MM.1S (cell line): ENCODE measurements at regions not wholly inside any gene's neighbourhood (a gene's known extent, or its start where the extent isn't known, plus 50 kb on each side); places are given as distances from the start of the nearest gene placed in this dataset.

Source experiments
- DNase-seq: peaks from one replicate; pipeline ENCODE4 v3.0.0-alpha.2; 2015
- H2AFZ ChIP-seq: fragments of 300-600 bp; sonication (generic); 2 replicates; pipeline ENCODE4 v1.6.0; 2016; ENCODE audit warnings: antibody characterized with exemption, low read length
- H3F3A ChIP-seq: fragments of 300-600 bp; sonication (generic); 2 replicates; pipeline ENCODE4 v1.6.1; 2016; ENCODE audit warnings: mild to moderate bottlenecking, antibody characterized with exemption, low read length, moderate library complexity, mixed read lengths; ENCODE audit not compliant: insufficient read depth
- H3K27ac ChIP-seq: fragments of 300-600 bp; sonication (generic); 2 replicates; pipeline ENCODE4 v1.5.1; 2016; ENCODE audit warnings: mild to moderate bottlenecking, low read length
- H3K27me3 ChIP-seq: fragments of 300-600 bp; sonication (generic); replicated peaks from 2 replicates; pipeline ENCODE4 v1.6.0; 2016; ENCODE audit warnings: low read length; ENCODE audit not compliant: insufficient read depth
- H3K36me3 ChIP-seq: fragments of 300-600 bp; sonication (generic); replicated peaks from 2 replicates; pipeline ENCODE4 v1.6.1; 2016; ENCODE audit warnings: mild to moderate bottlenecking, low read length, mixed read lengths; ENCODE audit not compliant: insufficient read depth
- H3K4me1 ChIP-seq: fragments of 300-600 bp; sonication (generic); 2 replicates; pipeline ENCODE4 v1.6.1; 2016; ENCODE audit warnings: low read length, mixed read lengths
- H3K4me2 ChIP-seq: fragments of 300-600 bp; sonication (generic); 2 replicates; pipeline ENCODE4 v1.6.0; 2016; ENCODE audit warnings: low read depth, low read length
- H3K4me3 ChIP-seq: fragments of 300-600 bp; sonication (generic); 2 replicates; pipeline ENCODE4 v1.5.1; 2016; ENCODE audit warnings: low read length, mixed read lengths
- H3K79me2 ChIP-seq: fragments of 300-600 bp; sonication (generic); 2 replicates; pipeline ENCODE4 v1.6.1; 2016; ENCODE audit warnings: mixed run types, low read length, mixed read lengths
- H3K9ac ChIP-seq: fragments of 300-600 bp; sonication (generic); 2 replicates; pipeline ENCODE4 v1.6.1; 2016; ENCODE audit warnings: low read length, mixed read lengths
- H3K9me2 ChIP-seq: fragments of 300-600 bp; sonication (generic); replicated peaks from 2 replicates; pipeline ENCODE4 v1.6.1; 2016; ENCODE audit warnings: mild to moderate bottlenecking, low read length, mixed read lengths; ENCODE audit not compliant: insufficient read depth
- H3K9me3 ChIP-seq: fragments of 300-600 bp; sonication (generic); replicated peaks from 2 replicates; pipeline ENCODE4 v1.6.1; 2016; ENCODE audit warnings: mild to moderate bottlenecking, low read length, mixed read lengths; ENCODE audit not compliant: insufficient read depth
- H4K20me1 ChIP-seq: fragments of 300-600 bp; sonication (generic); 2 replicates; pipeline ENCODE4 v1.6.1; 2016; ENCODE audit warnings: mild to moderate bottlenecking, low read length, moderate library complexity, mixed read lengths; ENCODE audit not compliant: insufficient read depth
- CTCF ChIP-seq: fragments of 300-600 bp; sonication (generic); IDR thresholded peaks from 2 replicates; pipeline ENCODE4 v1.5.1; 2016; ENCODE audit warnings: antibody characterized with exemption, low read length, mixed read lengths
- EZH2 ChIP-seq: fragments of 300-600 bp; sonication (generic); optimal IDR thresholded peaks from 2 replicates; pipeline ENCODE3; 2017; ENCODE audit warnings: low read depth, mild to moderate bottlenecking, antibody characterized with exemption, low read length, mixed read lengths
- EZH2phosphoT487 ChIP-seq: fragments of 300-600 bp; sonication (generic); IDR thresholded peaks from 2 replicates; pipeline ENCODE4 v1.6.1; 2018; ENCODE audit warnings: antibody characterized with exemption, low read length

GRCh38 chr1:30284226-30284625 is 439.2 kb downstream of the MATN1 start:
- no peak for TF ChIP-seq EZH2
- no peak for TF ChIP-seq EZH2phosphoT487
- TF ChIP-seq CTCF = no peak

DNA sequence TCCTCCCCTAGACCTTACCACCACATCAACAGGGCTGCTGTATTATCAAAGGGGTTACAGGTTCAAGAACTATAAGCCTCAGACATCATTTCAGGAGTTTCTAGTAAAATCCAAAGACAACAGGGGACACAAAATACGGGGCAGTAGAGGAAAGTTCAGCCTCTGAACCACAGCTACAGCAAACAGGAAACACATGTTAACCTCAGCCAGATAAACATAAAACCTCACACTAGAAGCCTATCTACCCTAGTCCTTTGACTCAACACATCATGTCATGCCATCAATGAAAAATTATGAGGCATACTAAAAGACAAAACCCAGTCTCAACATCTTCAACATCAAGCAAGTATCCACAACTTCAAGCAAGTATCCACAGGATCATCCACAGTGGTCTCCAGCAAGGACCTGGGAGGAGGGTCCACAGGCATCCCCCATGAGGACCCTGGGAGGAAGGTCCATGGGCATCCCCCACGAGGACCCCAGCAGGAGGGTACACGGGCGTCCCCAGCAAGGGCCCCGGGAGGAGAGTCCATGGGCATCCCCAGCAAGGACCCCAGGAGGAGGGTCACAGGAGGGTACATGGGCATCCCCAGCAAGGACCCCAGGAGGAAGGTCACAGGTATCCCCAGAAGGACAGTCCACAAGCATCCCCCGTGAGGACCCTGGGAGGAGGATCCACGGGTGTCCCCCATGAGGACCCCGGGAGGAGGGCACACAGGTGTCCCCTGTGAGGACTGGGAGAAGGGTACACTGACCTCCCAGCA is 440.0 kb downstream of the MATN1 start:
- Histone ChIP-seq H3K4me2 (no peak overlapping the region), H3K79me2 (no peaks in the 10 kb centered on the region), H3K36me3 (no peaks in the 10 kb centered on the region), H3K9ac (no peak overlapping the region), H3K9me2 (no peaks in the 10 kb centered on the region), H4K20me1 (no peaks in the 10 kb centered on the region), H3F3A (no peaks in the 10 kb centered on the region), H3K9me3 (no peaks in the 10 kb centered on the region), H3K4me1 (no peaks in the 10 kb centered on the region), H2AFZ (no peak overlapping the region), H3K4me3 (no peak overlapping the region), H3K27me3 (peaks cover 96% of the 10 kb centered on the region), H3K27ac (no peak overlapping the region)
- no peak for DNase-seq
- TF ChIP-seq EZH2 = no peak
- no peak for TF ChIP-seq EZH2phosphoT487
- TF ChIP-seq CTCF = no peak

More at GRCh38 chr1:30284226-30284625, 439.2 kb downstream of the MATN1 start:
- Histone ChIP-seq H3K4me3 (no peak overlapping the region), H3K27me3 (peaks cover 96% of the 10 kb centered on the region), H3F3A (no peaks in the 10 kb centered on the region), H3K9me3 (no peaks in the 10 kb centered on the region), H2AFZ (no peak overlapping the region), H3K4me2 (no peak overlapping the region), H3K9ac (no peak overlapping the region), H3K27ac (no peak overlapping the region), H3K4me1 (no peaks in the 10 kb centered on the region), H3K79me2 (no peaks in the 10 kb centered on the region), H3K9me2 (no peaks in the 10 kb centered on the region), H3K36me3 (no peaks in the 10 kb centered on the region), H4K20me1 (no peaks in the 10 kb centered on the region)
- DNase-seq = no peak

DNA sequence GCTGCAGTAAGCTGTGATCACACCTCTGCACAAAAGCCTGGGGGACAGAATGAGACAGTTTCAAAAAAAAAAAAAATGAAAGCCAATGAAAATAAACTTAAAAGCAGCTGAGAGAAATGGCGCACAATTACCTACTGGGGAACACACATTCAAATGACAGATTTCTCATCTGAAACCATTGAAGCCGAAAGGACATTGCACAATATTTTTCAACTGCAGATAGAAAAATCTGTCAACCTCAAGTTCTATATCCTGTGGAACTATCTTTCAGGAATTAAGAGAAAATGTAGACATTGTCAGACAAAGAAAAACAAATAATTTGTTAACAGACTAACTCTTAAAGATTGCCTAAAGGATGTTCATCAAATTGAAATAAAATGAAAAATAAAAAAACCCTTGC is 442.8 kb downstream of the MATN1 start:
- no peak for TF ChIP-seq EZH2
- TF ChIP-seq EZH2phosphoT487 = no peak
- no peak for TF ChIP-seq CTCF
- H3K4me3 ChIP-seq = no peak overlapping the region
- no peaks in the 10 kb centered on the region for H3K4me1 ChIP-seq
- DNase-seq = no peak
- no peaks in the 10 kb centered on the region for H3K36me3 ChIP-seq
- H3K79me2 ChIP-seq = no peaks in the 10 kb centered on the region
- peaks cover 96% of the 10 kb centered on the region for H3K27me3 ChIP-seq
- H3K9me2 ChIP-seq = no peaks in the 10 kb centered on the region
- no peak overlapping the region for H2AFZ ChIP-seq
- H3F3A ChIP-seq = no peaks in the 10 kb centered on the region
- H4K20me1 ChIP-seq = no peaks in the 10 kb centered on the region
- H3K9ac ChIP-seq = no peak overlapping the region
- no peak overlapping the region for H3K27ac ChIP-seq
- no peaks in the 10 kb centered on the region for H3K9me3 ChIP-seq
- no peak overlapping the region for H3K4me2 ChIP-seq
